Kidney epithelial cell (primary cell): ENCODE measurements at regions not wholly inside any gene's neighbourhood (a gene's known extent, or its start where the extent isn't known, plus 50 kb on each side); places are given as distances from the start of the nearest gene placed in this dataset.

Source experiments
- DNase-seq: peaks from one replicate; pipeline ENCODE4 v3.0.0-alpha.2; 2010; ENCODE audit warnings: low read depth
- H3K27me3 ChIP-seq: 2 replicates; pipeline ENCODE4 v1.6.0; 2011; ENCODE audit warnings: low read length; ENCODE audit not compliant: control insufficient read depth, insufficient read depth
- H3K36me3 ChIP-seq: 2 replicates; pipeline ENCODE4 v1.5.1; 2011; ENCODE audit warnings: low read length; ENCODE audit not compliant: control insufficient read depth, insufficient read depth
- H3K4me3 ChIP-seq: 2 replicates; pipeline ENCODE4 v1.5.1; 2011; ENCODE audit warnings: low read depth, mild to moderate bottlenecking, control low read depth, low read length
- TF ChIP-seq, protein P1 (sequence below): IDR thresholded peaks from 2 replicates; pipeline ENCODE4 v1.5.1; 2011; ENCODE audit warnings: mild to moderate bottlenecking, moderate library complexity, low read length, control low read depth, inconsistent platforms; ENCODE audit not compliant: insufficient read depth, poor library complexity, severe bottlenecking

DNA sequence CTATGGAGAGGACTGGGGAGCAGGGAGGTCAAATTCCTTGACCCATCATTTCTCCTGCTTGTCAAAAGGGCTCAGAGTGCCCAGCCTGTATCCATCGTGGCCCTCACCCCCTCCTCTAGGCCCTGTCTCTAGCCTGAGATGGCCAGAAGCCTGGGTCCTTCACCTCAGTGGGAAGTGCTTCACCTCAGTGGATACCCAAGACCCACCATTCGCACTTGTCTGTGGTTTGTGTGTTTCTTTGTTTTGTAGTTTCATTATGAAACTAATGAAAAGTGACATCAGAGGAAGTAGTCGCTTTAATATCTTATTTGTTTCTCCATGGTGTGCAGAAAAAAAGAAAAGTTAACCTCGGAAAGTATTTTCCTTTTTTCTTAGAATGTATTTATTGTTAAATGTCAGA is 194.0 kb upstream of the CADM1 start:
- Histone ChIP-seq H3K36me3 (no peaks in the 10 kb centered on the region), H3K27me3 (peaks cover 2% of the 10 kb centered on the region), H3K4me3 (no peak overlapping the region)
- TF ChIP-seq, protein P1, sequence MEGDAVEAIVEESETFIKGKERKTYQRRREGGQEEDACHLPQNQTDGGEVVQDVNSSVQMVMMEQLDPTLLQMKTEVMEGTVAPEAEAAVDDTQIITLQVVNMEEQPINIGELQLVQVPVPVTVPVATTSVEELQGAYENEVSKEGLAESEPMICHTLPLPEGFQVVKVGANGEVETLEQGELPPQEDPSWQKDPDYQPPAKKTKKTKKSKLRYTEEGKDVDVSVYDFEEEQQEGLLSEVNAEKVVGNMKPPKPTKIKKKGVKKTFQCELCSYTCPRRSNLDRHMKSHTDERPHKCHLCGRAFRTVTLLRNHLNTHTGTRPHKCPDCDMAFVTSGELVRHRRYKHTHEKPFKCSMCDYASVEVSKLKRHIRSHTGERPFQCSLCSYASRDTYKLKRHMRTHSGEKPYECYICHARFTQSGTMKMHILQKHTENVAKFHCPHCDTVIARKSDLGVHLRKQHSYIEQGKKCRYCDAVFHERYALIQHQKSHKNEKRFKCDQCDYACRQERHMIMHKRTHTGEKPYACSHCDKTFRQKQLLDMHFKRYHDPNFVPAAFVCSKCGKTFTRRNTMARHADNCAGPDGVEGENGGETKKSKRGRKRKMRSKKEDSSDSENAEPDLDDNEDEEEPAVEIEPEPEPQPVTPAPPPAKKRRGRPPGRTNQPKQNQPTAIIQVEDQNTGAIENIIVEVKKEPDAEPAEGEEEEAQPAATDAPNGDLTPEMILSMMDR: no peak
- DNase-seq: no peak

DNA sequence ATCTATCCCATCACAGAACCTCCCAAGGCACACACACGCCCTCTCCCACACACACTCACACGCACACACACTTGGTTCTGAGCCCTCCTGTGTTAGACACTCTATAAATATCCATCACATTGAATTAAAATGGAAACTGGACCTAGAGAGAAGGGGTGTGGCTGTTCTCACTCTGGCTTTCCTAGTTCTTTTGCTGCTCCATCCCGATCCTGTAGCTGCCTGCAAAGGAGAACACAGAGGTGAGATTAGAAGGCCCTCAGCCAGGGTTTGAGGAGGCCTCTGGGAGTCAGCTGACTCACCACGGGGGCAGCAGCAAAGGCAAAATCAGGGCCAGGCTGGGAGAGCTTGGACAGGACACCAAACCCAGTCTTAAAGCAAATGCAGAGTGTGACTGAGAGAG is 192.3 kb upstream of the CADM1 start:
- H3K4me3 ChIP-seq: no peak overlapping the region
- H3K36me3 ChIP-seq: no peaks in the 10 kb centered on the region
- TF ChIP-seq, protein P1: no peak
- DNase-seq: no peak
- peaks cover 2% of the 10 kb centered on the region for H3K27me3 ChIP-seq

DNA sequence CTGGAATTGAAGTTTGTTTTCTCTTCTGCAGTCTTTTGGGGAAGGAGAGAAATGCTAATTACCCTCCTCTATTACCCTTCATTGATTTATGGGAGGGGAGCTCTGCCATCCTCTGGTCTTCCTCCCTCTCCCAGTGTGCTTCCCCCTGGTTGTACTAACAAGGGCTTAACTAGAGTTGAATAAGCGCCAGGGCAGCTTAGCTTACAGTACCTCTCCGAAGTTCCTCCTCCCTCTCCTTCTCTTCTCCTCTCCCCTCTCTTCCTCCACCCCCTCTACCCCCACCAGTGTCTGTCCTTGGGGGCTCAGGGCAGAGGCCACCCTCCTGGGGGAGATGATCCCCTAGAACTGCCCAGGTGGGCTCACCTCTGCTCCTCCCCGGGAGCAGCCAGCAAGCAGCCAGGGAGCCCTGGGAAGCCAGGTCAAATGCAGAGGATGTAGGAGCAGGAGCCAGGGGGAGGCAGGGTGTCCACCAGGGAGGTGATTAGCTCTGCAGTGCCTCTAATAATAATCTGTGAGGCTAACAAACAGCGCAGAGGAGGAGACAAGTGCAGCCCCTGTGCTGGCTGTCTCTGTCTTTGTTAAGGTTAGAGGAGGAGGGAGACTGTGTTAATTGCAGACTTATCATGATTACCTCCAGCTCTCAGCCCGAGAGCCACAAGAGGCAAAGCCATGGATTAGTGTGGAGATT is 191.6 kb upstream of the CADM1 start:
- TF ChIP-seq, protein P1: no peak
- Histone ChIP-seq H3K27me3 (peaks cover 2% of the 10 kb centered on the region), H3K4me3 (no peak overlapping the region), H3K36me3 (no peaks in the 10 kb centered on the region)
- no peak for DNase-seq

DNA sequence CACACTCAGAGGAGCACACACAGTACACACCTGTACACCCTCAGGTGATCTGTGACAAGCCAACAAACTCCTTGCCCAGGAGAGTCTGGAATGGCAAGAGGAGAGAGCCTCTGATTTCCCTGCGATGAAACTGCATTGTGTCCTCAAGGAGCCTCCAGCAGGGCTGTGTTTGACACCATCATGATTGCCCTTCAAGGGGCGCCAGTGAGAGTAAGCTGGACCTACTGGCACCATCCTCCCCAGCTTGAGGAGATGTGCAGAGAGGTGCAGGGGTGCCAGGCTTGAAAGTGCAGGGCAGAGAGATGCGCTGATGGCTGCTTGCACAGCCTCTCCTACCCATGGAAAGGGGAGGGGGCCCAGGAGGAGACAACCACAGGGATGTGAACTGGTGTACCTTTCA is 188.8 kb upstream of the CADM1 start:
- TF ChIP-seq, protein P1: no peak
- Histone ChIP-seq H3K36me3 (no peaks in the 10 kb centered on the region), H3K4me3 (no peak overlapping the region), H3K27me3 (peaks cover 2% of the 10 kb centered on the region)
- no peak for DNase-seq

DNA sequence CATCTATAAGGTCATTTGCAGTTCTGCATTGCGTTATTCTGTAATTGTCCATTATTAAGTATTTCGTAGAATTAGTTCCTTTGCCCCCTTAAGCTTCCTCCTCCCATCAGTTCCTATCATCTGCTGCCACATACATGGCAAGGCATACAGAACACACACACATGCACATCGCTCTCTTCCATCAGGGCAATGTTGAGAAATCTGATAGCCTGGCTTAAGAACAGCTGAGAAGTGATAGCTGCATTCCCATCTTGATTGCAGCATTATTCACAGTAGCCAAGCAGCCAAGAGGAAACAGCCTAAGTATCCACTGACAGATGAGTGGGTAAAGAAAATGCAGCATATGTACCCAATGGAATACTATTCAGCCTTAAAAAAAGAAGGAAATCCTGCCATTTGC is 186.8 kb upstream of the CADM1 start:
- Histone ChIP-seq H3K27me3 (peaks cover 1% of the 10 kb centered on the region), H3K4me3 (no peak overlapping the region), H3K36me3 (no peaks in the 10 kb centered on the region)
- TF ChIP-seq, protein P1: no peak
- no peak for DNase-seq

DNA sequence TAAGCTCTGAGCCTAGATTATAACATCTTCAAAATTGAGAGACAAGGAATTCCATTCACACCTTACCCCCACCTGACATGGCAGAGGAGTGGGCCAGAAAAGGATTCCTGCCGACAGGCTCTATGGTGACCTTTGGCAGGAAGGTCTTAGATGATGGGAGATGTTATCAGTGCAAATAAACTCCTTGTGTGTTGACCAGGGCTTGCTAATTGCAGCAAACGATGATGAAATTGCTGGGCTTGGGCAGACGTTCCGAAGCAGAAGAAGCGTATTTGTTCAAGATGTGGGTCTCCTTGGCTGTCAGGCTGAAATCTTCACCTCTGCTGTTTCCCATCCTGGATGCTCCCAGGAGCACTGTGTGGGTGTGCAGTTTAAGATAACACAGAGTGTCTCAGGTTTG is 183.7 kb upstream of the CADM1 start:
- H3K36me3 ChIP-seq: no peaks in the 10 kb centered on the region
- TF ChIP-seq, protein P1: no peak
- no peak overlapping the region for H3K4me3 ChIP-seq
- H3K27me3 ChIP-seq: no peaks in the 10 kb centered on the region
- no peak for DNase-seq
